HCT116 (cell line): ENCODE measurements at regions not wholly inside any gene's neighbourhood (a gene's known extent, or its start where the extent isn't known, plus 50 kb on each side); places are given as distances from the start of the nearest gene placed in this dataset.

Experiments
- EZH2 ChIP-seq: fragments of 200-600 bp; sonication (generic); IDR thresholded peaks from 2 replicates; pipeline ENCODE4 v1.6.1; 2017; ENCODE audit warnings: antibody characterized with exemption, mixed run types
- SIN3A ChIP-seq: IDR thresholded peaks from 2 replicates; pipeline ENCODE4 v1.6.1; 2012; ENCODE audit warnings: low read depth
- YY1 ChIP-seq: IDR thresholded peaks from 2 replicates; pipeline ENCODE4 v1.6.1; 2011; ENCODE audit warnings: low read length, low read depth, moderate library complexity, mild to moderate bottlenecking; ENCODE audit not compliant: insufficient replicate concordance; ENCODE audit errors: extremely low read depth

- TF ChIP-seq YY1 (no peak), EZH2 (no peak), SIN3A (no peak)
These were observed 190.7 kb upstream of the MID1 start for GRCh38 chrX:10811111-10811510.
